ENCODE measurements at regions not wholly inside any gene's neighbourhood (a gene's known extent, or its start where the extent isn't known, plus 50 kb on each side); places are given as distances from the start of the nearest gene placed in this dataset.

DNA sequence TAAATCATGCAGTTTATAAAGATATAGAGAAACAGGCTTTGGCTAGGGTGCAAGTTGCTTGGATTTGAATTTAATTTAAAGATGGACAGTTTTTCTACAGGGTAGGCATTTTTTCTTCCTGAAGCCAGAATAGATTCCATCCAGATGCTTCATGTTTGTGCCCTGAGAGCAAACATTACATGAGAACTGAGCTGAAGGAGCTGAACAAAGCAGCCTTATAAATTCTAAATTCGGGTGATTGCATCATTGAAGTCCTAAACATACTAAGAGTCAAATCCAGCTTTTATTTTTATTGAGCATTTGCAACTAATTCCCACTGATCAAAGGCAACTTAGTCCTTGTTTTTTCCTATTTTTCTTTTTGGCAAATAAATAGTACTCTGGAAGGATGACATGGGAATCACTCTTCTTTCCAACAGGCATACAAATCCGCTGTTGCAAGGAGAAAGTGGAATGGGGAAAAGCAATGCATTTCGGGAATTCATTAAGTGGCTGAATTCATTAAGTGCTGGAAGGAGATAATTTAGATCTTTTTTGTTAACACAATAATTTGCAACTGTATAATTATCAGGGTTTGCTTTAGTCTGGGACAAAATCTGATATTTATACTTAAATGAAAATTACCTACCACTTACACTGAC is 828.0 kb downstream of the SLC4A3 start:
- no peak overlapping the region for H3K4me3 ChIP-seq (ENCODE audit: low read depth, low read length)

DNA sequence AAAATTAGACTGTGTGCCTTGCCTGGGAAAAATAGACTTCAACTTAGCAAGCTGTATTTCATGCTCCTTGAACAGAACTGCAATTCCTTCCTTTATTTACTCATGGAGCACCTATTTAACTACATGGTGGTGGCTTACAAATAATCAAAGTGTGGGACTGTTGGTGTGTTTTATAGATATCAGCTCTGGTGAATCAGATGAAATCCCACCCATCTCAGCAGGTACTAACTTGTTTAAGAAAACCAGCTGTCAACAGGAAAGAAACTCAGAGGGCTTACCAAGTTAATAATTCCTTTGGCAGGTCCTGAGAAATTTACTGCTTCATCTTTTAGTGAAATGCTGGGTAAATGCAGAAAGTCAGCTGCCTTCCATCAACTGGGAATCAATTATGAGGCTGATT is 830.6 kb downstream of the SLC4A3 start:
- H3K4me3 ChIP-seq (ENCODE audit: low read depth, low read length), result no peak overlapping the region
- no peak for DNase-seq (ENCODE audit: low read depth)
- TF ChIP-seq, protein P1, sequence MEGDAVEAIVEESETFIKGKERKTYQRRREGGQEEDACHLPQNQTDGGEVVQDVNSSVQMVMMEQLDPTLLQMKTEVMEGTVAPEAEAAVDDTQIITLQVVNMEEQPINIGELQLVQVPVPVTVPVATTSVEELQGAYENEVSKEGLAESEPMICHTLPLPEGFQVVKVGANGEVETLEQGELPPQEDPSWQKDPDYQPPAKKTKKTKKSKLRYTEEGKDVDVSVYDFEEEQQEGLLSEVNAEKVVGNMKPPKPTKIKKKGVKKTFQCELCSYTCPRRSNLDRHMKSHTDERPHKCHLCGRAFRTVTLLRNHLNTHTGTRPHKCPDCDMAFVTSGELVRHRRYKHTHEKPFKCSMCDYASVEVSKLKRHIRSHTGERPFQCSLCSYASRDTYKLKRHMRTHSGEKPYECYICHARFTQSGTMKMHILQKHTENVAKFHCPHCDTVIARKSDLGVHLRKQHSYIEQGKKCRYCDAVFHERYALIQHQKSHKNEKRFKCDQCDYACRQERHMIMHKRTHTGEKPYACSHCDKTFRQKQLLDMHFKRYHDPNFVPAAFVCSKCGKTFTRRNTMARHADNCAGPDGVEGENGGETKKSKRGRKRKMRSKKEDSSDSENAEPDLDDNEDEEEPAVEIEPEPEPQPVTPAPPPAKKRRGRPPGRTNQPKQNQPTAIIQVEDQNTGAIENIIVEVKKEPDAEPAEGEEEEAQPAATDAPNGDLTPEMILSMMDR (IDR thresholded peaks at IDR 0.05; ENCODE audit: insufficient read depth, low read depth, low read length), result no peak

More for the DNA sequence above, 828.0 kb downstream of the SLC4A3 start:
- peak; percentile 12 for DNase-seq (ENCODE audit: low read depth)
- TF ChIP-seq, protein P1 (IDR thresholded peaks at IDR 0.05; ENCODE audit: insufficient read depth, low read depth, low read length), result no peak

DNA sequence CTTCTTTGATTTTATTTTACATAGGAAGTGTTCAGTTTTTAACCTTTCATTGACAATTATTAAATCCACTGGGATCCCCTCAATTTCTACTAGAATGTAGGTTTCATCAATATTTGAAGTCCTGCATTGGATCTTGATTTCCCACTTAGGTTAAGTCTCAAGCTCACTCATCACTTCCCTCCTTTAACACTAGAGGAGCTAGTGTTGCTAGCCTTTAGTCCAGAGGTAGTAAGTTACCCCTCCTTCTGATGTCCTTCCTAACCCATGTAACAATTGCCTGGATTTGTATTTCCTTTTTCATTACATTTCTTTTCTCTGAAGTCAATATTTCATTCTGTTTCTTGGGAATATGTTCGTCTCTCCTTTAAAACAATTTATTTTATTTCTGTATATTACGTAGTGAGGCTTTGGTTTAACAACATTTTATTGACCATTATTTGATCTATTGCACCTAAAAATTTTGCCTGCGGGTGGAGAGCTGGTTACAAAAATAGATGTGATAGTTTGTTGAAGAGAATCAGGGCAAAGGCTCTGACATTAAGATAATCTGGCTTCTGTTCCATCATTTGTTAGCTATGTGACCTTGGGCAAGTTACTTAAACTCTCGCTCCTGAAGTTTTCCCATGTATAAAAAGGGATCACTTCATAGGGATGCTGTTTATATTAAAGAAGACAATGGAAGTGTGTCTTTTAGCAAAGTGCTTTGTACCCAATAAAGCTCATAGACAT is 833.0 kb downstream of the SLC4A3 start:
- no peak for DNase-seq (ENCODE audit: low read depth)
- TF ChIP-seq, protein P1 (IDR thresholded peaks at IDR 0.05; ENCODE audit: insufficient read depth, low read depth, low read length), result no peak
- H3K4me3 ChIP-seq (ENCODE audit: low read depth, low read length), result no peak overlapping the region

DNA sequence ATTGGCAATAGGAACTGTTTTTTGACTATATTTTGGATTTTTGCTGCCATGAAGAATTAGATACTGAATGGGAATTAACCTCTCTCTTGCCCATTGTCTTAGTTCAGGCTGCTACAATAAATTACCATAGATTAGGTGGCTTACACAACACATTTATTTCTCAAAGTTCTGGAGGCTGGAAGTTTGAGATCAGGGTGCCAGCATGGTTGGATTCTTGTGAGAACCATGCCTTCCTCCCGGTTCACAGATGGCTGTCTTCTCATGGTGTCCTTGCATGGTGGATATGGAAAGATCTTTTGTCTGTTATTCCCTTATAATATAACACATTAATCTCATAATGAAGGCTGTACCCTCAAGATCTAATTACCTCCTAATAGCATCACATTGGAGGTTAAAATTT is 836.4 kb downstream of the SLC4A3 start:
- no peak for DNase-seq (ENCODE audit: low read depth)
- TF ChIP-seq, protein P1 (IDR thresholded peaks at IDR 0.05; ENCODE audit: insufficient read depth, low read depth, low read length), result no peak
- H3K4me3 ChIP-seq (ENCODE audit: low read depth, low read length), result no peak overlapping the region

DNA sequence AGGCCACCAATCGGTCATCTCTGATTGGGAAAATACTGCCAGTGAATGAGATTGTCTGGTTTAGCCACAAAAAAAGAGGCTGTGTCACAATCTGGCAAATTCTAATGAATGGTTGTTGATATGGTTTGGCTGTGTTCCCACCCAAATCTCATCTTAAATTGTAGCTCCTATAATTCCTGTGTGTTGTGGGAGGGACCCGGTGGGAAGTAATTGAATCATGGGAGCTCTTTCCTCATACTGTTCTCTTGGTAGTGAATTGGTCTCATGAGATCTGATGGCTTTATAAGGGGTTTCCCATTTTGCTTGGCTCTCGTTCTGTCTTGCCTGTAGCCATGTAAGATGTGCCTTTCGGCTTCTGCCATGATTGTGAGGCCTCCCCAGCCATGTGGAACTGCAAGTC is 838.3 kb downstream of the SLC4A3 start:
- no peak overlapping the region for H3K4me3 ChIP-seq (ENCODE audit: low read depth, low read length)
- DNase-seq (ENCODE audit: low read depth), result peak; percentile 23
- TF ChIP-seq, protein P1 (IDR thresholded peaks at IDR 0.05; ENCODE audit: insufficient read depth, low read depth, low read length), result no peak

DNA sequence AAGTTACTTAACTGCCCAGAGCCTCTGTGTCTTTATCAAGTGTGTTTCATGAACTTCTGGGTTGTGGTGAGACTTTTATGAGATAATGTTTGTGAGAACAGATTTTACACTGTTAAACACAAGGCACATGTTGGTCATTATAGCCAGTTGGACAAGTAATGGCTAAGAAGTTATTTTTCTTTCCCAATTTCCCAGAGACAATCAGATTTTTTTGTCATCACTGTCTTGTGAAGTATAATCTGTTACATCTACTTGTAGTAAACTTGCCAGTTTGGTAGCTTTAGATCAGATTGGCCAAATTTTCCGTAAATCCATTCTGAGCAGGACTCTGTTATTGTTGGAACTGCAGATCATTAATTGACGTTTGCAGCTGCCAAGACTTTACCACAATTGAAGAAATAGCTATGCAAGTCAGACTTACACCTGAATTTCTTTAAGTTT is 838.8 kb downstream of the SLC4A3 start:
- H3K4me3 ChIP-seq (ENCODE audit: low read depth, low read length), result no peak overlapping the region
- peak; percentile 70 for DNase-seq (ENCODE audit: low read depth)
- TF ChIP-seq, protein P1 (IDR thresholded peaks at IDR 0.05; ENCODE audit: insufficient read depth, low read depth, low read length), result no peak
